ENCODE measurements at regions not wholly inside any gene's neighbourhood (a gene's known extent, or its start where the extent isn't known, plus 50 kb on each side); places are given as distances from the start of the nearest gene placed in this dataset.
"Not testable (repeated sequence)": the region's sequence is repeated elsewhere in the genome, so short reads cannot be mapped to it uniquely, and the experiment has no call there.

DNA sequence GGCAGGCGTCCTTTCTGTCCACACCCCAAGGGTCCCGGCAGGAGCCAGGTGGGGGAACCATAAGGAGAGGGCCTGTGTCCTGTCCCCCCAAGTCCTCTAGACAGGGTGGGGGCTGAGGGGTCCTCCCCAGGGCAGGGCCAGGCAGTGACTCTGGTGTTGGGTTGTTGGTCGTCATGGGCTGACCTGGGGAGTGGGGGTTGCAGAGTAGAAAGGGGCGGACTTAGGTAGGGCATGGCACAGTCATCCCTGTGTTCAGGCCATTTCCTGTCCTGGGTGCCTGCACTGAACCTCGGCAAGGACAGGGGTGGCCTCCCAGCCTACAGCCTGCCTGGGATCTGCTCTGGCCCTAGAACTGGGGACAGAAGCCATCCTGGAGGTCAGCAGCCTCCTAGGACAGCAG lies 356.2 kb downstream of the TMEM121 start:
- Histone ChIP-seq H3K4me3 (ENCODE audit: low read length) (no peak overlapping the region), H3K4me1 (ENCODE audit: control insufficient read depth, insufficient read depth, low read length) (no peaks in the 10 kb centered on the region), H3K9me3 (ENCODE audit: control insufficient read depth, low read length) (no peaks in the 10 kb centered on the region), H3K27me3 (replicated peaks; ENCODE audit: control insufficient read depth, insufficient read depth, low read length) (no peaks in the 10 kb centered on the region), H3K36me3 (ENCODE audit: control insufficient read depth, insufficient read depth, low read length, severe bottlenecking) (no peaks in the 10 kb centered on the region), H3K9ac (ENCODE audit: low read length) (no peak overlapping the region)
- DNase-seq (ENCODE audit: low read depth), result no peak

- Histone ChIP-seq H3K27me3 (replicated peaks; ENCODE audit: control insufficient read depth, insufficient read depth, low read length) (no peaks in the 10 kb centered on the region), H3K36me3 (ENCODE audit: control insufficient read depth, insufficient read depth, low read length, severe bottlenecking) (no peaks in the 10 kb centered on the region), H3K9ac (ENCODE audit: low read length) (no peak overlapping the region), H3K4me1 (ENCODE audit: control insufficient read depth, insufficient read depth, low read length) (no peaks in the 10 kb centered on the region), H3K9me3 (ENCODE audit: control insufficient read depth, low read length) (no peaks in the 10 kb centered on the region), H3K4me3 (ENCODE audit: low read length) (no peak overlapping the region)
- no peak for DNase-seq (ENCODE audit: low read depth)
Measured at GRCh38 chr14:105883066-105884005, 357.0 kb downstream of the TMEM121 start.

GRCh38 chr14:105884192-105884807 lies 357.9 kb downstream of the TMEM121 start:
- not testable (repeated sequence) for H3K9me3 ChIP-seq (ENCODE audit: control insufficient read depth, low read length); H3K4me1 ChIP-seq (ENCODE audit: control insufficient read depth, insufficient read depth, low read length); H3K36me3 ChIP-seq (ENCODE audit: control insufficient read depth, insufficient read depth, low read length, severe bottlenecking); H3K9ac ChIP-seq (ENCODE audit: low read length); H3K4me3 ChIP-seq (ENCODE audit: low read length); DNase-seq (ENCODE audit: low read depth); H3K27me3 ChIP-seq (replicated peaks; ENCODE audit: control insufficient read depth, insufficient read depth, low read length)

- Histone ChIP-seq H3K4me3 (ENCODE audit: low read length) (no peak overlapping the region), H3K9me3 (ENCODE audit: control insufficient read depth, low read length) (no peaks in the 10 kb centered on the region), H3K9ac (ENCODE audit: low read length) (no peak overlapping the region), H3K4me1 (ENCODE audit: control insufficient read depth, insufficient read depth, low read length) (no peaks in the 10 kb centered on the region), H3K27me3 (replicated peaks; ENCODE audit: control insufficient read depth, insufficient read depth, low read length) (no peaks in the 10 kb centered on the region), H3K36me3 (ENCODE audit: control insufficient read depth, insufficient read depth, low read length, severe bottlenecking) (no peaks in the 10 kb centered on the region)
- no peak for DNase-seq (ENCODE audit: low read depth)
Measured at GRCh38 chr14:105884808-105885281, 358.5 kb downstream of the TMEM121 start.

GRCh38 chr14:105885561-105886320 lies 359.4 kb downstream of the TMEM121 start:
- Histone ChIP-seq H3K36me3 (ENCODE audit: control insufficient read depth, insufficient read depth, low read length, severe bottlenecking) (no peaks in the 10 kb centered on the region), H3K9me3 (ENCODE audit: control insufficient read depth, low read length) (no peaks in the 10 kb centered on the region), H3K9ac (ENCODE audit: low read length) (no peak overlapping the region), H3K4me3 (ENCODE audit: low read length) (no peak overlapping the region), H3K27me3 (replicated peaks; ENCODE audit: control insufficient read depth, insufficient read depth, low read length) (no peaks in the 10 kb centered on the region), H3K4me1 (ENCODE audit: control insufficient read depth, insufficient read depth, low read length) (no peaks in the 10 kb centered on the region)
- DNase-seq (ENCODE audit: low read depth), result no peak

DNA sequence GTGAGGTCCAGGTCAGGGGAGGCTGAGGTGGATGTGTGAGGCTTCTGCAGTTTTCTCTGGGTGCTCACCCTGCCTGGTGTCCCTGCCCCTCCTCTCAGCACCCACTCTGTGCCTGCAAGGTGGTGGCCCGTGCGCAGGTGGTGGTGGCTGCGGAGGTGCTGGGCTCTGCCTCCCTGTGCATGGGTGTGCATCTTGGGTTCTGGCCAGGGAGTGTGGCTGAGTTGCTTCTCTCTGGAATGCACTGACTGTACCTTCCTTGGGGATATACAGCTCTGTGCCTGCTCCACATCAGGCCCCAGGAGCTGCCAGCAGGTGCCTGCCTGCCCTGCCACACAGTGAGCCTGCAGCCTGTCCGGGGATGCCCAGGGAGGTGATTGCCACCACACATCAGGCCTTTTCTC lies 360.4 kb downstream of the TMEM121 start:
- H3K36me3 ChIP-seq (ENCODE audit: control insufficient read depth, insufficient read depth, low read length, severe bottlenecking); H3K4me3 ChIP-seq (ENCODE audit: low read length); H3K27me3 ChIP-seq (replicated peaks; ENCODE audit: control insufficient read depth, insufficient read depth, low read length); H3K9me3 ChIP-seq (ENCODE audit: control insufficient read depth, low read length); DNase-seq (ENCODE audit: low read depth); H3K9ac ChIP-seq (ENCODE audit: low read length); H3K4me1 ChIP-seq (ENCODE audit: control insufficient read depth, insufficient read depth, low read length): not testable (repeated sequence)

- no peaks in the 10 kb centered on the region for H3K9me3 ChIP-seq (ENCODE audit: control insufficient read depth, low read length)
- H3K4me3 ChIP-seq (ENCODE audit: low read length), result no peak overlapping the region
- H3K9ac ChIP-seq (ENCODE audit: low read length), result no peak overlapping the region
- no peaks in the 10 kb centered on the region for H3K27me3 ChIP-seq (replicated peaks; ENCODE audit: control insufficient read depth, insufficient read depth, low read length)
- no peak for DNase-seq (ENCODE audit: low read depth)
- no peaks in the 10 kb centered on the region for H3K36me3 ChIP-seq (ENCODE audit: control insufficient read depth, insufficient read depth, low read length, severe bottlenecking)
- H3K4me1 ChIP-seq (ENCODE audit: control insufficient read depth, insufficient read depth, low read length), result no peaks in the 10 kb centered on the region
Measured at GRCh38 chr14:105887692-105888091, 361.3 kb downstream of the TMEM121 start.

DNA sequence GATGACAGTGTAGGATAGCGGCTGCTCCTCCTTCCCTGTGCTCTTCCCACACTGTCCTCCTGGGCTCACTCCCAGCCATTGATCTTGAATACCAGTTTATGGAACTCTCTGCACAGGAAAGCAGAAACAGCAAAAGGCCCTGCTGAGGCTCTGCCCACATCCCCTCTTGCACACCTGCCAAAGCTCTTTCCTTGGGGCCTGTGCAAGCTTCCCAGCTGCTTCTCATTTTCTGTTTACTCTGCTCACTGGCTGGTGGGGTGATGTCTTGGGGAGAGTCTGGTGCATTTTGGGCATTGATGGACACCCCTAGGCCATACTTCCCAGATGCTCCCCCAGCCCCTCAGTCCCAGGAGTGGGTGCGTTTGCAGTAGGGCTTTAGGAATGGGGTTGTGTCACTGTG lies 361.8 kb downstream of the TMEM121 start:
- Histone ChIP-seq H3K27me3 (replicated peaks; ENCODE audit: control insufficient read depth, insufficient read depth, low read length) (no peaks in the 10 kb centered on the region), H3K4me3 (ENCODE audit: low read length) (no peak overlapping the region), H3K4me1 (ENCODE audit: control insufficient read depth, insufficient read depth, low read length) (no peaks in the 10 kb centered on the region), H3K9me3 (ENCODE audit: control insufficient read depth, low read length) (no peaks in the 10 kb centered on the region), H3K9ac (ENCODE audit: low read length) (no peak overlapping the region), H3K36me3 (ENCODE audit: control insufficient read depth, insufficient read depth, low read length, severe bottlenecking) (no peaks in the 10 kb centered on the region)
- no peak for DNase-seq (ENCODE audit: low read depth)

- H3K4me3 ChIP-seq (ENCODE audit: low read length), result no peak overlapping the region
- H3K27me3 ChIP-seq (replicated peaks; ENCODE audit: control insufficient read depth, insufficient read depth, low read length), result no peaks in the 10 kb centered on the region
- H3K36me3 ChIP-seq (ENCODE audit: control insufficient read depth, insufficient read depth, low read length, severe bottlenecking), result no peaks in the 10 kb centered on the region
- no peaks in the 10 kb centered on the region for H3K4me1 ChIP-seq (ENCODE audit: control insufficient read depth, insufficient read depth, low read length)
- H3K9ac ChIP-seq (ENCODE audit: low read length), result no peak overlapping the region
- H3K9me3 ChIP-seq (ENCODE audit: control insufficient read depth, low read length), result no peaks in the 10 kb centered on the region
- DNase-seq (ENCODE audit: low read depth), result no peak
Measured at GRCh38 chr14:105888784-105889665, 362.6 kb downstream of the TMEM121 start.

- H3K9ac ChIP-seq (ENCODE audit: low read length), result no peak overlapping the region
- H3K4me3 ChIP-seq (ENCODE audit: low read length), result no peak overlapping the region
- no peaks in the 10 kb centered on the region for H3K36me3 ChIP-seq (ENCODE audit: control insufficient read depth, insufficient read depth, low read length, severe bottlenecking)
- H3K4me1 ChIP-seq (ENCODE audit: control insufficient read depth, insufficient read depth, low read length), result no peaks in the 10 kb centered on the region
- no peaks in the 10 kb centered on the region for H3K27me3 ChIP-seq (replicated peaks; ENCODE audit: control insufficient read depth, insufficient read depth, low read length)
- no peak for DNase-seq (ENCODE audit: low read depth)
- no peaks in the 10 kb centered on the region for H3K9me3 ChIP-seq (ENCODE audit: control insufficient read depth, low read length)
Measured at GRCh38 chr14:105889666-105890473, 363.5 kb downstream of the TMEM121 start.
